Cardiac fibroblast (primary cell): ENCODE measurements at regions not wholly inside any gene's neighbourhood (a gene's known extent, or its start where the extent isn't known, plus 50 kb on each side); places are given as distances from the start of the nearest gene placed in this dataset.

ENCODE experiments used
- DNase-seq, 2 donors: peaks; one replicate each; pipeline versions ENCODE4 v3.0.0 to v3.0.0-alpha.2; 2010; ENCODE audit warnings: low read depth in 2 of 2
- H3K4me3 ChIP-seq, 2 donors: replicated peaks in 1 of 2; 1 replicate in 1 of 2; 2 replicates in 1 of 2; pipeline ENCODE4 v1.5.1; 2011; ENCODE audit warnings: low read depth in 2 of 2, low read length in 2 of 2, mild to moderate bottlenecking in 2 of 2, moderate library complexity in 1 of 2
- TF ChIP-seq, protein P1 (sequence below): IDR thresholded peaks from one replicate; pipeline ENCODE4 v1.5.1; 2011; ENCODE audit warnings: low read depth, mild to moderate bottlenecking, low read length, inconsistent platforms

DNA sequence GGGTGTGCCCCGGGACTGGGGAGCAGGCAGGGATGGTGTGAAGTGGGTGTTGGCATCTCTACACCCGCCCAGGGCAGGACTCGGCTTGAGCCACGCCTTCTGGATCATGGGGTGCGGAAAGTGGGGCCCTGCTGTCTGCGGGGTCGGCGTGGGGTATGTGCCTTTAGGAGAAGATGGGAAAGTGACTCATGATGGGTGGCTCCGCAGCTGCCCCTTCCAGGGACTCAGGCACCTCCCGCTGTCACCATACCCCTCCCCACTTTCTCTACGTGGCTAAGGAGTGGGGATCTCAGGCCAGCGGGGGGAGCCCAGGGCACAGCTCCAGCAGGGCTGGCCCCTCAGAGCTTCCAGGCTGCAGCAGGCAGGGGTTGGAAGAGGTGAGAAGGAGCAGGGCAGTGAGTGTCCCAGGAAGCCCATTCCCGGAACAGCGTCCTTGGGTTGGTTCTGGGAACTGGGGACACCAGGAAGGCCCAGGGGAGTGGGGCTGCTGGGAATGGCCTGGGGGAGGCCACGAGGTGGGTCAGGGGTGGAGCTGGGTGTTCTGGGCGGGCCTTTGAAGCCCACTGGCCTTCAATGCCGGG lies 102.9 kb upstream of the FGF3 start:
- H3K4me3 ChIP-seq: no peak overlapping the region
- DNase-seq: no peak
- TF ChIP-seq, protein P1, sequence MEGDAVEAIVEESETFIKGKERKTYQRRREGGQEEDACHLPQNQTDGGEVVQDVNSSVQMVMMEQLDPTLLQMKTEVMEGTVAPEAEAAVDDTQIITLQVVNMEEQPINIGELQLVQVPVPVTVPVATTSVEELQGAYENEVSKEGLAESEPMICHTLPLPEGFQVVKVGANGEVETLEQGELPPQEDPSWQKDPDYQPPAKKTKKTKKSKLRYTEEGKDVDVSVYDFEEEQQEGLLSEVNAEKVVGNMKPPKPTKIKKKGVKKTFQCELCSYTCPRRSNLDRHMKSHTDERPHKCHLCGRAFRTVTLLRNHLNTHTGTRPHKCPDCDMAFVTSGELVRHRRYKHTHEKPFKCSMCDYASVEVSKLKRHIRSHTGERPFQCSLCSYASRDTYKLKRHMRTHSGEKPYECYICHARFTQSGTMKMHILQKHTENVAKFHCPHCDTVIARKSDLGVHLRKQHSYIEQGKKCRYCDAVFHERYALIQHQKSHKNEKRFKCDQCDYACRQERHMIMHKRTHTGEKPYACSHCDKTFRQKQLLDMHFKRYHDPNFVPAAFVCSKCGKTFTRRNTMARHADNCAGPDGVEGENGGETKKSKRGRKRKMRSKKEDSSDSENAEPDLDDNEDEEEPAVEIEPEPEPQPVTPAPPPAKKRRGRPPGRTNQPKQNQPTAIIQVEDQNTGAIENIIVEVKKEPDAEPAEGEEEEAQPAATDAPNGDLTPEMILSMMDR: no peak

DNA sequence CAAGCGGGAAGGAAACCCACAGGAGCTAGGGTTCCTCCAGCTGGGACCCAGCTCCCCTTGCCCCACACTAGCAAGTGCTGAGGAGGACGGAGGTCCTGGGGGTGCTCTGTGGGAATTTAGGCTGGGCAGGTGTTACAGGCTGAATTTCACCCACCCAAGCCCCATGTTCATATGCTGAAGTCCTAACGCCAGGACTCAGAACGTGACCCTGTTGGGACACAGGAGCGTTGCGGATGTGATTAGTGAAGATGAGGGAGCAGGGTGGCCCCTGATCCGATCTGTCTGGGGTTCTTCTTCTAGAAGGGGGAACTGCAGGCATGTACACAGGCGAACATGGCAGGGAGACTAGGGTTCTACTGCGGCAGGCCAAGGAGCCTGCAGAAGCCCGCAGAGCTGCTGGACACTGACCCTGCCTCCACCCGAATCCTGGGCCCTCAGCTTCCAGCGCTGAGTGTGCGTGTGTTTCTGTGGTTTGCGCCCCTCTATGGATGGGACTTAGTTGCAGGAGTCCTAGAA lies 103.4 kb upstream of the FGF3 start:
- no peak overlapping the region for H3K4me3 ChIP-seq
- TF ChIP-seq, protein P1: no peak
- DNase-seq: no peak

DNA sequence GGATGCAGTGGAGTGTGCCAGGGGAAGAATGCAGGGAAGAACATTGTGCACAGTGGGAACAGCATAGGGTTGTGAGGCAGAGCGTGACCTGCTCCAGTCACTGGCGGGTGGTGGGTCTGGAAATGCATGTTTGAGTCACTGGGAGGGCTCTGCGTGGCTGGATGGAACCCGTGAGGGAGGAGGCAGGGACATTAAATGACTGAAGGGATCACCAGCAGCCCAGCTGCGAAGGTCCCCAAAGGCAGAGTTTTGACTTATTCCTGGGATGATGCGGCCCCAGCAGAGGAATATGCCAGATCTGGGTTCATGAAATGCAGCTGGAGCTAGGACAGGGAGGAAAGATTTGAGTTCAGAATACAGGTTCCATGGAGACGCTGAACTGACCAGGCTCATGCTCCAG lies 104.0 kb upstream of the FGF3 start:
- no peak for DNase-seq
- no peak overlapping the region for H3K4me3 ChIP-seq
- TF ChIP-seq, protein P1: no peak

DNA sequence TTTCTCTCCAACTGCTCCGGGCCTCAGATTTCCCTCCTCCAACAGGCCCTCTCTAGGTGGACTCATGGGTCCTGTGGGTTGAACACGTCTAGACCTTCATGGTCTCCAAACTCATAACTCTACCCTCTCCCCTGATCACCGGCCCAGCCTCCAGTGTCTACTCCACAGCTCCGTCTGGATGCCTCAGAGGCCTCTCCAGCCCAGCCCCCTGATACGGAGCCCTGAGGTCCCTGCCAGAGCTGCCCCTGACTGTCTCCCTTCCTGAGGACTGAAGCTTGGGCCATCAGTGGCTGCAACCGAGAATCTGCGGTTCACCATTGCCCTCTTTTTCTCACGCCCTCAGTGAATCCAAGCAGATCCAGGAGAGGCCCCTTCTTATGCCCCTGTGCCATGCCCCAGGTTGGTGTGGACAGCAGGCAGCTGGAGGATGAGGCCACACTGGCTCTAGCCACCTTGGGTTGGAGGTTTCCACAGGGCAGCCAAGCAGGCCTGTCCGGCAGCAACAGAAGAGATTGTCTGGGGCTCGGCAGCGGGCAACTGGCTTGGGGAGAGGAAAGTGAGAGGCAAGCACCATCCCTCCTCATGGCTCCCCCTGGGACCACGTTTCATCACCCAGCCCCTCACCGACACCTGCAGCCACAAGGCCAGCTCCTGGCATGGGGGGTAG lies 104.6 kb upstream of the FGF3 start:
- H3K4me3 ChIP-seq: no peak overlapping the region
- DNase-seq: no peak
- TF ChIP-seq, protein P1: no peak

DNA sequence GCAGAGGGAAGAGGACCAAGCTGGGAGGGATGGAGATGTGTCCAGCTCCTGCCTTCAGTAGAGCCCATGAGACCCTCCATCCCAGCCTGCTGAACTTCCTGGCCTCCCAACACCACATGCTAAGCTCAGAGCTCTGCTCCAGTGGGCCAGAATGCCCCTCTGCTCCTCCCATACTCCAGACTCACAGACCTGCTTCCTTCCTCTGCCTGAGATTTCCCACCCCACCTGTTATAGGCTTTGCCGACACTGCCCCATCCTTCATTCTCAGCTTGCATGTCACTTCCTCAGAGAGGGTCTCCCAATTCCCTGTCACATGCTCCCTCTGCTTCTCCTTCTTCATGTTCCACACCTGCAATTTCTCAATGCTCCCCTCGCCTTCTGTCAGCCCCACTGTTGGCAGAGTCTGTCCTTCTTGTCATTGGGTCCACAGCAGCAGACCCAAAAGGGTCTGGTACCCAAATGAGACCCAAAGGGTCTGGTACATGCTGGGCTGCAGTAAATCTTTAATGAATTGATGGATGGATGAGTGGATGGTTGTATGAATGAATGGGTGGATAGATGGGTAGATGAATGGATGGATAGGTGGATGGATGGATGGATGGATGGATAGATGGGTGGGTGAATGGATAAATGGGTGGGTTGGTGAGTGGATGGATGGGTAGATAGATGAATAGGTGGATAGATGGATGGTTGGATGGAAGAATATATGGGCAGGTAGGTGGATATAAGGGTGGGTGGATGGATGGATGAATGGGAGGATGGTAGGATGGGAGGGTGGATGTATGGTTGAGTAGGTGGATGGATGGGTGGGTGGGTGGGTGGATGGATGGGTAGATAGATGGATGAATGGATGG lies 105.3 kb upstream of the FGF3 start:
- H3K4me3 ChIP-seq: no peak overlapping the region
- no peak for DNase-seq
- TF ChIP-seq, protein P1: no peak

DNA sequence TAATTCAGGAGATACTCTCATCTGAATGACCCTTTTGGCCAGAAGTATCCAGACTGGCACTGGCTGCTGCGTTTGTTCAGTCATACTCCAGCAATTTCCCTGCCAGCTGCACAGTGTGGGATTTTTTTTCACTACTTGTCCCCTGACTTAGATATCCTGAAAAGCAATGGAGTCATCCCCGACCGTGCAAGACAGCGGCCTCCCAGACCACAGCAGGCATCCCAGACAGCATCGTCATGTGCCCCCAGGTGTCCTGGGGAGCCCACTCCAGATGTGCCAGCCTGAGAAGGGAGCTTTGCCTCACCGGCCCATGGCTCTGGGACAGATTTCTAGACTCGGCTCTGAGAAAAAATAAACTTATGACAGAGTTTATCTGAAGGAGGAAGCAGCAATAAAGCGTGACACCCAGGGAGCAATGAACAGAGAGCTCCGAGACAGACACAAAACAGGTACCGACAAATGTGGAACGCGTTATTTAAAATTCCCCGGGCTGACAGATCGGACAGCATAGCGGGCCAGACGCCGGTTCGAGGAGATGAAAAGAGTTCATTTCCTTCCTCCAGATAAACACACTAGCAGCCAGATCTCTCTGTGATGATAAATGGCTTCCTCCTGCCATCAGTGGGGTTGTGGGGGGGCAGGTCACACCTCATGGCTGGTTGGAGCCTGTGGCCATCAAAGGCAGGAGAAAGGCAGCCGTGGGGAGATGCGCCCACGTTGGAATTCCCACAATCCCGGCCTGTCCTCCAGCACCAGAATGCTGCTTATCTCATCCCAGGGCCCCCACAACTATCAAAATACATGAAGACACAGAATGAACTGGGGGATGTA lies 106.4 kb upstream of the FGF3 start:
- TF ChIP-seq, protein P1: no peak
- no peak for DNase-seq
- no peak overlapping the region for H3K4me3 ChIP-seq
